Breast epithelium (tissue), 4 donors: ENCODE measurements at regions not wholly inside any gene's neighbourhood (a gene's known extent, or its start where the extent isn't known, plus 50 kb on each side); places are given as distances from the start of the nearest gene placed in this dataset.

Experiments used
- DNase-seq, 2 donors: peaks; one replicate each; pipeline ENCODE4 v3.0.0-alpha.2; 2019; ENCODE audit warnings: low spot score in 2 of 2
- H3K27ac ChIP-seq, 2 donors: fragments of 200-600 bp; sonication (generic) in 1 of 2; one replicate each; pipeline ENCODE4 v1.5.1; 2016 to 2019; ENCODE audit warnings: mild to moderate bottlenecking in 1 of 2
- H3K27me3 ChIP-seq, 2 donors: fragments of 200-600 bp; sonication (generic) in 1 of 2; one replicate each; pipeline versions ENCODE4 v1.5.1 to v1.6.0; 2017 to 2019; ENCODE audit warnings: control low read depth in 1 of 2, mild to moderate bottlenecking in 1 of 2
- H3K36me3 ChIP-seq: fragments of 200-600 bp; one replicate; pipeline ENCODE4 v1.5.1; 2019
- H3K4me1 ChIP-seq, 2 donors: fragments of 200-600 bp; sonication (generic); one replicate each; pipeline ENCODE4 v1.5.1; 2016 to 2019; ENCODE audit warnings: control low read depth in 1 of 2
- H3K4me3 ChIP-seq, 3 donors: fragments of 200-600 bp; sonication (generic); 1 replicate in 2 of 3; 2 replicates in 1 of 3; pipeline ENCODE4 v1.5.1; 2016 to 2019; ENCODE audit warnings: mild to moderate bottlenecking in 3 of 3, moderate library complexity in 2 of 3
- H3K9me3 ChIP-seq, 2 donors: fragments of 200-600 bp; sonication (generic) in 1 of 2; one replicate each; pipeline ENCODE4 v1.5.1; 2016 to 2019; ENCODE audit warnings: control low read depth in 1 of 2
- CTCF ChIP-seq, 3 donors: fragments of 450-650 bp; IDR thresholded peaks; one replicate each; pipeline ENCODE4 v1.5.1; 2016 to 2017; ENCODE audit warnings: antibody characterized with exemption in 3 of 3, mild to moderate bottlenecking in 3 of 3, moderate library complexity in 3 of 3
- POLR2A ChIP-seq: fragments of 450-650 bp; IDR thresholded peaks from one replicate; pipeline ENCODE4 v1.6.1; 2016; ENCODE audit warnings: antibody characterized with exemption, mild to moderate bottlenecking, moderate library complexity
- POLR2AphosphoS5 ChIP-seq, 3 donors: sonication (generic); formaldehyde crosslinking; IDR thresholded peaks; one replicate each; pipeline ENCODE4 v1.6.1; 2017; ENCODE audit warnings: antibody characterized with exemption in 3 of 3
- intact Hi-C: fragments of 100-400 bp; cut with DNase I; formaldehyde crosslinking; loops from one replicate; pipeline ENCODE4 v1.15.1; 2023; ENCODE audit warnings: low total_unique reads

GRCh38 chr10:59537501-59537900 lies 172.1 kb downstream of the SLC16A9 start:
- H3K4me3 ChIP-seq, result no peak overlapping the region
- no peaks in the 10 kb centered on the region for H3K9me3 ChIP-seq
- DNase-seq, result no peak
- TF ChIP-seq POLR2AphosphoS5 (IDR thresholded peaks at IDR 0.05), result no peak
- H3K27me3 ChIP-seq, result no peaks in the 10 kb centered on the region
- no peaks in the 10 kb centered on the region for H3K36me3 ChIP-seq
- intact Hi-C loops, result no loop called here
- H3K27ac ChIP-seq, result peak overlapping the region; percentile 34 to 83
- H3K4me1 ChIP-seq, result no peaks in the 10 kb centered on the region

- H3K27ac ChIP-seq, result peak overlapping the region; percentile 69 to 83
- no peak for DNase-seq
- intact Hi-C loops, result no loop called here
- no peaks in the 10 kb centered on the region for H3K4me1 ChIP-seq
- H3K9me3 ChIP-seq, result no peaks in the 10 kb centered on the region
- no peaks in the 10 kb centered on the region for H3K27me3 ChIP-seq
- no peaks in the 10 kb centered on the region for H3K36me3 ChIP-seq
- no peak overlapping the region for H3K4me3 ChIP-seq
- TF ChIP-seq POLR2AphosphoS5 (IDR thresholded peaks at IDR 0.05), result no peak
- no peak for TF ChIP-seq POLR2A
- TF ChIP-seq CTCF (IDR thresholded peaks at IDR 0.05), result no peak
Measured at GRCh38 chr10:59536167-59537014, 173.3 kb downstream of the SLC16A9 start.

- Histone ChIP-seq H3K27ac (peak overlapping the region in 1 of 2 donors; percentile 20), H3K4me3 (no peak overlapping the region), H3K9me3 (no peaks in the 10 kb centered on the region), H3K27me3 (no peaks in the 10 kb centered on the region), H3K4me1 (no peaks in the 10 kb centered on the region), H3K36me3 (no peaks in the 10 kb centered on the region)
- no peak for TF ChIP-seq CTCF (IDR thresholded peaks at IDR 0.05)
- TF ChIP-seq POLR2A, result no peak
- TF ChIP-seq POLR2AphosphoS5 (IDR thresholded peaks at IDR 0.05), result no peak
- DNase-seq, result no peak
- intact Hi-C loops, result no loop called here
Measured at GRCh38 chr10:59524348-59524747, 162.0 kb upstream of the FAM13C start.

- Histone ChIP-seq H3K4me1 (no peaks in the 10 kb centered on the region), H3K4me3 (no peak overlapping the region), H3K27ac (no peak overlapping the region), H3K36me3 (no peaks in the 10 kb centered on the region), H3K27me3 (no peaks in the 10 kb centered on the region), H3K9me3 (no peaks in the 10 kb centered on the region)
- no peak for DNase-seq
- TF ChIP-seq POLR2AphosphoS5 (IDR thresholded peaks at IDR 0.05), result no peak
- TF ChIP-seq CTCF (IDR thresholded peaks at IDR 0.05), result no peak
- TF ChIP-seq POLR2A, result no peak
- intact Hi-C loops, result no loop called here
Measured at GRCh38 chr10:59523851-59524250, 161.5 kb upstream of the FAM13C start.

- H3K4me1 ChIP-seq, result no peaks in the 10 kb centered on the region
- H3K27ac ChIP-seq, result no peak overlapping the region
- H3K27me3 ChIP-seq, result no peaks in the 10 kb centered on the region
- H3K9me3 ChIP-seq, result no peaks in the 10 kb centered on the region
- no peak for DNase-seq
- no peak overlapping the region for H3K4me3 ChIP-seq
- H3K36me3 ChIP-seq, result no peaks in the 10 kb centered on the region
- intact Hi-C loops, result no loop called here
- TF ChIP-seq POLR2AphosphoS5 (IDR thresholded peaks at IDR 0.05) (no peak), POLR2A (no peak), CTCF (IDR thresholded peaks at IDR 0.05) (no peak)
Measured at GRCh38 chr10:59517996-59518395, 155.6 kb upstream of the FAM13C start.
